DMS53 (cell line): ENCODE measurements at regions not wholly inside any gene's neighbourhood (a gene's known extent, or its start where the extent isn't known, plus 50 kb on each side); places are given as distances from the start of the nearest gene placed in this dataset.

Experiments used
- DNase-seq: peaks from one replicate; lab custom pipeline; 2025; lab: John Stamatoyannopoulos, UW

- DNase-seq: peak; percentile 72
Observed at GRCh38 chr6:113636357-113636824, 220.8 kb upstream of the MARCKS start.

GRCh38 chr6:113640051-113640450, 217.1 kb upstream of the MARCKS start:
- peak; percentile 64 for DNase-seq

GRCh38 chr6:113642001-113642713, 215.0 kb upstream of the MARCKS start:
- peak; percentile 42 for DNase-seq

GRCh38 chr6:113642714-113643406, 214.3 kb upstream of the MARCKS start:
- DNase-seq: peak; percentile 99

- DNase-seq: no peak
Observed at GRCh38 chr6:113643407-113643770, 213.8 kb upstream of the MARCKS start.

GRCh38 chr6:113644861-113645575, 212.1 kb upstream of the MARCKS start:
- DNase-seq: peak; percentile 29

- peak; percentile 12 for DNase-seq
Observed at GRCh38 chr6:113645576-113645970, 211.6 kb upstream of the MARCKS start.

- no peak for DNase-seq
Observed at GRCh38 chr6:113645986-113646385, 211.2 kb upstream of the MARCKS start.

GRCh38 chr6:113646701-113647100, 210.4 kb upstream of the MARCKS start:
- no peak for DNase-seq

- no peak for DNase-seq
Observed at GRCh38 chr6:113647143-113647889, 209.8 kb upstream of the MARCKS start.

- DNase-seq: no peak
Observed at GRCh38 chr6:113648698-113649097, 208.4 kb upstream of the MARCKS start.

GRCh38 chr6:113649276-113649675, 207.9 kb upstream of the MARCKS start:
- DNase-seq: no peak

GRCh38 chr6:113649880-113650609, 207.1 kb upstream of the MARCKS start:
- no peak for DNase-seq

- DNase-seq: no peak
Observed at GRCh38 chr6:113650610-113650979, 206.6 kb upstream of the MARCKS start.

GRCh38 chr6:113651120-113651519, 206.0 kb upstream of the MARCKS start:
- no peak for DNase-seq

GRCh38 chr6:113651920-113652319, 205.2 kb upstream of the MARCKS start:
- DNase-seq: no peak

GRCh38 chr6:113653275-113653674, 203.9 kb upstream of the MARCKS start:
- no peak for DNase-seq

- DNase-seq: peak; percentile 18
Observed at GRCh38 chr6:113654396-113654795, 202.7 kb upstream of the MARCKS start.

- no peak for DNase-seq
Observed at GRCh38 chr6:113655761-113656160, 201.4 kb upstream of the MARCKS start.

- DNase-seq: no peak
Observed at GRCh38 chr6:113659762-113660404, 197.3 kb upstream of the MARCKS start.

- no peak for DNase-seq
Observed at GRCh38 chr6:113660819-113661218, 196.3 kb upstream of the MARCKS start.
